ENCODE measurements at regions not wholly inside any gene's neighbourhood (a gene's known extent, or its start where the extent isn't known, plus 50 kb on each side); places are given as distances from the start of the nearest gene placed in this dataset.

DNA sequence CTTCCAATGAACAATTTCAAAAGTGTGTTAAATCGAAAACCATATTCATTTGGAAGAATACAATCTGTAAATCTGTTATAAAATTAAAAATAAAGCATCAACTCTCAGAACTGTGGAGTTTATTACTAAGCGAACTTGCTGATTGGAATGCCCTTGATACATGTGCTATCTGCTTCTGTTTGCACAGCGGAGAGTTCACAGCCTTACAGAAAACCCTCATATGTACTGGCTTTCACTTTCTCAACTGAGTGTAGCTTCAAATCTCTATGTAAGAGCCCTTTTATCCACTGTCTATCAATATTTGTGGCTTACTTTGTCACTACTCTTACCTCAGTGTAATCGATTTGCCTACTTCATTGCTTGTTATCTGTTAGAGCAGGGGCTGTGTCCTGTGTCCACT is 447.4 kb downstream of the C6orf118 start:
- TF ChIP-seq, protein P1, sequence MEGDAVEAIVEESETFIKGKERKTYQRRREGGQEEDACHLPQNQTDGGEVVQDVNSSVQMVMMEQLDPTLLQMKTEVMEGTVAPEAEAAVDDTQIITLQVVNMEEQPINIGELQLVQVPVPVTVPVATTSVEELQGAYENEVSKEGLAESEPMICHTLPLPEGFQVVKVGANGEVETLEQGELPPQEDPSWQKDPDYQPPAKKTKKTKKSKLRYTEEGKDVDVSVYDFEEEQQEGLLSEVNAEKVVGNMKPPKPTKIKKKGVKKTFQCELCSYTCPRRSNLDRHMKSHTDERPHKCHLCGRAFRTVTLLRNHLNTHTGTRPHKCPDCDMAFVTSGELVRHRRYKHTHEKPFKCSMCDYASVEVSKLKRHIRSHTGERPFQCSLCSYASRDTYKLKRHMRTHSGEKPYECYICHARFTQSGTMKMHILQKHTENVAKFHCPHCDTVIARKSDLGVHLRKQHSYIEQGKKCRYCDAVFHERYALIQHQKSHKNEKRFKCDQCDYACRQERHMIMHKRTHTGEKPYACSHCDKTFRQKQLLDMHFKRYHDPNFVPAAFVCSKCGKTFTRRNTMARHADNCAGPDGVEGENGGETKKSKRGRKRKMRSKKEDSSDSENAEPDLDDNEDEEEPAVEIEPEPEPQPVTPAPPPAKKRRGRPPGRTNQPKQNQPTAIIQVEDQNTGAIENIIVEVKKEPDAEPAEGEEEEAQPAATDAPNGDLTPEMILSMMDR (IDR thresholded peaks at IDR 0.05; ENCODE audit: insufficient read depth, missing control alignments) = no peak
- no peak for FAIRE-seq
- no peak for DNase-seq (ENCODE audit: insufficient read length, low spot score)

DNA sequence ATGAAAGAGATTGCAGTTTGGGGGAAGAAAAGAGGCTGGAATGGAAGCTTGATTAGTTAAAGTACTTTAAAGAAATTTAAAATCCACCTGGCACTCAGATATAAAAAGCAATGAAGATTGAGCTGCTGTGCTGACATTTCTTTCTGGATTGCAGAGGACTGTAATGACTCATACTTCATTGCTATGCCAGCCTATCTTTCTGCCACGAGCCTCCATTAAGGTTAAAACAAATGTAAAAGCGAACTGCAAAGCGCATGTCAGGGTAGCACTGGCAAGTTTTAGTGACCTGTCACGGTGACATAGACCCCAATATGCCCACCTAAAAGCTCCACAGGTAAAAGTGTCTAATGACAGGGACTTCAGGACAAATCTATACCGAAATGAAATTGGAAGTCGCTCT is 449.6 kb downstream of the C6orf118 start:
- DNase-seq (ENCODE audit: insufficient read length, low spot score) (no peak), FAIRE-seq (no peak)
- TF ChIP-seq, protein P1 (IDR thresholded peaks at IDR 0.05; ENCODE audit: insufficient read depth, missing control alignments) = no peak

DNA sequence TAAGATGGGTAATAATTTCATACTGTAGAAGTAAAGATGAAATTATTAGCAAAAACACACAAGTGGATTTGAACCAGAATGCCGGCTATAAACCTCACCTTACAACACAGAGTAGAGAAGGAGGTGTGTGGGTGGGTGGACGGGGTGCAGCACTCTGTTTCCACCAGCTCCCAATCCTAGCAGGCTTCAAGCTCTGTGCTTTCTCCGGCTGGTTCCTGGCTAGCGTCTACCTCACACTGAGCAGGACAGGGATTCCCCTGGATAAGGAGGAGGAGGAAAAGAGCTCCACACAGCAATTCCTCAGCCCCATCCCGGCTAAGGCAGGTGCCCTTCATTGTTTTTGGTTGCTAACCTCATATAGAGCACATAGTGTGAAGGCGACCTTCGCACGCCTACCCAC is 453.3 kb downstream of the C6orf118 start:
- TF ChIP-seq, protein P1 (IDR thresholded peaks at IDR 0.05; ENCODE audit: insufficient read depth, missing control alignments) = no peak
- no peak for FAIRE-seq
- no peak for DNase-seq (ENCODE audit: insufficient read length, low spot score)

DNA sequence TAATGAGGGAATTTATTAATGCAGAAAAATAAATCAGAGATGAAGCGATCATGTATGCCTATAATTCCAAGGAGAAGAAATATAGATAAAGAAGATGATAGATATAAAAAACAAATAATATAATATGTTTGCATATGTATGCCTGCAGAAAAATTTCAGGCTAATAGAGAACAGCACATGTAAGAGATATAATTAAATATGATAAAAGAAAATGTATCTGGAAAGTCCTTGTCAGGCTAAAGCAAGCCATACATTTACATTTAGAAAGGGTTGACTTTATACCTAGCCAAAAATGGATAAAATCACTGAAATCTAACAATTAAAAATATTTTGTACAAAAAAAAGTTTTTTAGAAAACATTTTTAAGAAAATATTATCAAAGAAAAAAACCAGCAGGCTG is 454.1 kb downstream of the C6orf118 start:
- DNase-seq (ENCODE audit: insufficient read length, low spot score) (no peak), FAIRE-seq (no peak)
- TF ChIP-seq, protein P1 (IDR thresholded peaks at IDR 0.05; ENCODE audit: insufficient read depth, missing control alignments) = no peak

DNA sequence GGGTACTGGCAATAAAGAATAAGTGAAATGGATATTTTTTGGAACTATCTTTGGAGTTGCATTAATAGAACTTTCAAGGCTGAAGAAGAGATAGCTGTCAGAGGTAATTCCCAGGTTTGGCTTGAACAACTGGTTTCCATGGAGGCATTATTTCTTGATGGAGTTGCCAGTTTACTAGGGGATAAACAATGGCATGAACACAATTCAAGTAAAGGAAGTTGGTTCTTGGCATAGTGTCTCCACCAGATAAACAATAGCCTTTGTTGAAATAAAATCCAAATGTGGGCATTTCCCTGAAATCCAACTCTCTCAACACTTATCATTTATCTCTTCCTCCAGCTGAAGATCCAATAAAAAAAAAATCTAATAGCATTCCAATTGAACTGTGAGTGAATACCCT is 454.9 kb downstream of the C6orf118 start:
- FAIRE-seq = no peak
- no peak for DNase-seq (ENCODE audit: insufficient read length, low spot score)
- TF ChIP-seq, protein P1 (IDR thresholded peaks at IDR 0.05; ENCODE audit: insufficient read depth, missing control alignments) = no peak

DNA sequence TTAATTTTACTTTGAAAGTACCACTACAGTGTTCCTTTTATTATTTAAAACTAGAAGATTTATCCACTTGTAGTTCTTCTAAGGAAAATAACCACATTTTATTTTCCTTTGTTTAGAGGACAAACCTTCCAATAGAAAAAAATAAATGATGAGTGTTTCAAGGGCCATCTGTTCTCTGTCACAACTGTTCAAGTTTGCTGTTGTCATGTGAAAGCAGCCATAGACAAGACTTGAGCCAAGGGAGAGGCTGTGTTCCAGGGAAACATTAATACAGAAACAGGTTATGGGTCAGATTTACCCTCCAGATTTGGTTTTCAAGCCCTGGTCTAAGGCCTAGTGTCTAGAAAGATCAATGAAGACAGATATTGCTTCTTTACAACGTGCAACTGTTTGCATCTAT is 463.6 kb downstream of the C6orf118 start:
- TF ChIP-seq, protein P1 (IDR thresholded peaks at IDR 0.05; ENCODE audit: insufficient read depth, missing control alignments) = no peak
- FAIRE-seq = no peak
- DNase-seq (ENCODE audit: insufficient read length, low spot score) = no peak

DNA sequence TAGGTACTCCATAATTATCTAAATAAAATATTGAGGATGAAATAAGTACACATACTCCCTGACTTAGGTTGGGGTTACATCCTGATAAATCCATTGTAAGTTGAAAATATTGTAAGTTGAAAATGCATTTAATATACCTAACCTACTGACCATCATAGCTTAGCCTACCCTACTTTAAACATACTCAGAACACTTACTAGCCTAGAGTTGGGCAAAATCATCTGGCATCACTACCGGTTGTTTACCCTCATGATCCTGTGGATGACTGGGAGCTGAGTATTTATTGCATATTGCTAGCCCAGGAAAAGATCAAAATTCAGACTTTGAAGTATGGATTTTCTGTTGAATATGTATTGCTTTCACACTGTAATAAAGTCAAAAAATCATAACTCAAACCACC is 467.3 kb downstream of the C6orf118 start:
- TF ChIP-seq, protein P1 (IDR thresholded peaks at IDR 0.05; ENCODE audit: insufficient read depth, missing control alignments) = no peak
- no peak for DNase-seq (ENCODE audit: insufficient read length, low spot score)
- FAIRE-seq = no peak
